ENCODE measurements at regions not wholly inside any gene's neighbourhood (a gene's known extent, or its start where the extent isn't known, plus 50 kb on each side); places are given as distances from the start of the nearest gene placed in this dataset.

DNA sequence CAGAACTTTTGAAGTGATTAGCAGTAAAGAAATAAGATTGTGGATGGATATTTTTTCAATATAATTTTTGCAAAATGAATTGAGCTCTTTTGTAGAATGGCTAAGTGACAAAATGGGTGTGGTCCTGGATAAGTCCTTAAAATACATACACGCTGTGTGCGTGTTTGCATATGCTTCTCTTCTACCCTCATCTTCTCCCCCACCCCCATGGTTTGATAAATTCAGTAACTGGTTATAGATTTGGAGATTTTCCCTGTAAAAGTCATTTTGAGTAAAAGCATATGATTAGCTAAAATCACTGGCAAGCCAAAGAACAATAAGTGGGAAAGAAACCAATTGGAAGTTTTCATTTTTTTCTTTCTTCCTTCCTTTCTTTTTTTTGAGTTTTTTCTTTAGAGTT, 453.9 kb upstream of the MDFIC2 start:
- H3K9ac ChIP-seq (replicated peaks; ENCODE audit: extremely low read depth, insufficient read depth, low read length): no peak overlapping the region
- H3K4me1 ChIP-seq (ENCODE audit: control insufficient read depth, extremely low read depth, insufficient read depth, low read length): peaks cover 1% of the 10 kb centered on the region
- no peaks in the 10 kb centered on the region for H3K9me1 ChIP-seq (replicated peaks; ENCODE audit: control insufficient read depth, extremely low read depth, insufficient read depth, low read length)
- intact Hi-C loops (cut with micrococcal nuclease): no loop called here
- H3K9me3 ChIP-seq (replicated peaks; ENCODE audit: control insufficient read depth, insufficient read depth, low read length): no peaks in the 10 kb centered on the region
- POLR2A ChIA-PET: no interaction called here
- H3K4me3 ChIP-seq (replicated peaks in 1 of 3; ENCODE audit: insufficient read depth in 1 of 3, low read depth in 1 of 3, low read length in 3 of 3): no peak overlapping the region
- no peak overlapping the region for H3K27ac ChIP-seq (ENCODE audit: insufficient read depth, low read depth, low read length)
- DNase-seq (ENCODE audit: low read depth, low spot score) (no peak), FAIRE-seq (no peak)
- no peak overlapping the region for H2AFZ ChIP-seq (ENCODE audit: low read depth, low read length)
- CTCF ChIA-PET: no interaction called here
- BruUV-seq (replicated peaks): no TSS peak
- no peaks in the 10 kb centered on the region for H3K27me3 ChIP-seq (ENCODE audit: control insufficient read depth in 2 of 2, insufficient read depth in 2 of 2, low read length in 2 of 2)
- dilution Hi-C loops (cut with MboI; ENCODE audit: extremely low pct_ligation_motif_present, low sequenced_read_pairs): no loop called here
- no peaks in the 10 kb centered on the region for H3K79me2 ChIP-seq (ENCODE audit: control insufficient read depth, insufficient read depth, low read length)
- H3K4me2 ChIP-seq (ENCODE audit: insufficient read depth, low read length): no peak overlapping the region
- H4K20me1 ChIP-seq (replicated peaks; ENCODE audit: control insufficient read depth, extremely low read depth, insufficient read depth, low read length): no peaks in the 10 kb centered on the region
- H3K36me3 ChIP-seq (ENCODE audit: control insufficient read depth in 2 of 2, extremely low read depth in 1 of 2, insufficient read depth in 2 of 2, low read length in 2 of 2): no peaks in the 10 kb centered on the region
- TF ChIP-seq GATA2 (IDR thresholded peaks at IDR 0.05; ENCODE audit: insufficient read depth, insufficient read length, low read depth, low read length) (no peak), POLR2A (IDR thresholded peaks at IDR 0.05; ENCODE audit: low read depth, low read length) (no peak), POLR2AphosphoS5 (IDR thresholded peaks at IDR 0.05; ENCODE audit: insufficient read depth, low read depth, low read length) (no peak), CTCF (IDR thresholded peaks at IDR 0.05; ENCODE audit: extremely low read depth in 1 of 2, insufficient read depth in 1 of 2, low read depth in 1 of 2, low read length in 2 of 2) (no peak), FOS (IDR thresholded peaks at IDR 0.05; ENCODE audit: borderline replicate concordance, insufficient read depth, low read length) (no peak), MYC (IDR thresholded peaks at IDR 0.05; ENCODE audit: low read depth, low read length) (no peak), EZH2 (IDR thresholded peaks at IDR 0.05; ENCODE audit: borderline replicate concordance, low read depth, low read length, severe bottlenecking) (no peak), JUN (IDR thresholded peaks at IDR 0.05; ENCODE audit: borderline replicate concordance, insufficient read depth, insufficient read length, low read depth) (no peak)
- TF ChIP-seq, protein P1, sequence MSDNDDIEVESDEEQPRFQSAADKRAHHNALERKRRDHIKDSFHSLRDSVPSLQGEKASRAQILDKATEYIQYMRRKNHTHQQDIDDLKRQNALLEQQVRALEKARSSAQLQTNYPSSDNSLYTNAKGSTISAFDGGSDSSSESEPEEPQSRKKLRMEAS (IDR thresholded peaks at IDR 0.05; ENCODE audit: insufficient read depth, insufficient read length): no peak

All from endothelial cell of umbilical vein (primary cell).